Activated CD4-positive, alpha-beta memory T cell treated with anti-CD3 and anti-CD28 coated beads for 36 hours (primary cell): ENCODE measurements at regions not wholly inside any gene's neighbourhood (a gene's known extent, or its start where the extent isn't known, plus 50 kb on each side); places are given as distances from the start of the nearest gene placed in this dataset.
A peak's percentile ranks its signal among the peaks of the same experiment; 100 is the strongest.

Experiments
- CTCF ChIA-PET: fragments of 350-600 bp; sonication (Branson Sonifier 250); formaldehyde crosslinking; loops from one replicate; lab custom pipeline; 2021; ENCODE audit warnings: antibody characterized with exemption, inconsistent platforms; lab: Charles Lee
- POLR2A ChIA-PET: fragments of 350-600 bp; sonication (Branson Sonifier 250); formaldehyde crosslinking; loops from one replicate; lab custom pipeline; 2021; ENCODE audit warnings: antibody characterized with exemption; lab: Charles Lee
- DNase-seq: peaks from one replicate; pipeline ENCODE4 v3.0.0-alpha.2; 2020
- H3K27ac Mint-ChIP-seq: one replicate; pipeline ENCODE4 v1.8.0; 2021; ENCODE audit warnings: mixed read lengths
- H3K27me3 Mint-ChIP-seq: one replicate; pipeline ENCODE4 v1.8.0; 2021; ENCODE audit warnings: mixed read lengths
- H3K36me3 Mint-ChIP-seq: one replicate; pipeline ENCODE4 v1.8.0; 2021; ENCODE audit warnings: mixed read lengths
- H3K4me1 Mint-ChIP-seq: one replicate; pipeline ENCODE4 v1.8.0; 2021; ENCODE audit warnings: low read depth, mixed read lengths
- H3K4me3 Mint-ChIP-seq: one replicate; pipeline ENCODE4 v1.8.0; 2021; ENCODE audit warnings: mild to moderate bottlenecking, mixed read lengths
- H3K9me3 Mint-ChIP-seq: one replicate; pipeline ENCODE4 v1.8.0; 2021; ENCODE audit warnings: mixed read lengths
- intact Hi-C: fragments of 100-400 bp; cut with micrococcal nuclease; formaldehyde crosslinking; loops from one replicate; pipeline ENCODE4 v1.15.1; 2023

DNA sequence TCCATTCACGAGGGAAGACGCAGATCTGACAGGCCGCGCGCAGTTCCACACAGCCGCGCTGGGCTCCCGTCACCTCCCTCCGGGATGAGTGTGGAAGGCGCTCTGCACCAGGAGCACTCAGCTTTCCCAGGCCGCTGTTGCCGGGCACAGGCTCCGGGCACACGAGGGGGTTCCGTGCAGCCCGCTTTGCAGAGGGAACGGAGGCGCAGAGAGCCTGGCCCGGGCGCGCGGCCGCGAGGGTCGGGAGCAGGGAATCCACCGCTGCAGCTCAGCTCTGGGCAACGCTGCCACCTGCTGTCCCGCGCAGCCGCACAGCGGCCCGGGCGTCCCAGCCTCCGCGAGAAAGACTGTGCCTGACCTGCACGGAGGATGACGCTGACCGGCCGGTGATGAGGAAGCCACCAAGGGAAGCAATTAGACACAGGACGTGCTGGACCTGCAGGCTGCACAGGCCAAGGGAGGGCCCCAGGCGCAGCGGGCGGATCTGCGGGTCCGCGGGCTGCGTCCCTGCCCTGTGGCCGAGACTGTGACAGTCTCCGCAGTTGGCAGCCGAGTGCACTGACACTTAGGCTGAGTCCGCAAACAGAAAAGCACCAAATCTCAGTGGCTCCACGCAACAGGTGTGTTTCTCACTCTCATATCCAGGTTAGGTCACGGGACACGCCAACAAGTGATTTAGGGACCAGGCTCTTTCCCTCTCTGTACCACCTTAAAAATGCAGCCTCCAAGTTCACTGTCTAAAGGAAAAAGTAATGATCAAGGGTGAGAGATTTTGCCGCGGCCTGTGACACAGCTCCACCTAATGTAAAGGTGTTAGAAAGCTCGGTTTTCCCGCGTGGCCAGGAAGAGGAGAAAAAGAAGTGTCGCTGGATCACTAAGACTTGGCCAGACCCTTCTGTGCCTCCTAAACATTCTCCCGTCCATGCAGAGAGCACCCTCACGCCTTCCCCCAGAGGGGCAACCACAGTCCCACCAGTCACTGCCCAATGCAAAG, 94.5 kb downstream of the SEC61G start:
- no peak overlapping the region for H3K27ac Mint-ChIP-seq
- H3K4me1 Mint-ChIP-seq: peaks cover 12% of the 10 kb centered on the region
- ChIA-PET POLR2A (no interaction called here), CTCF (no interaction called here)
- H3K27me3 Mint-ChIP-seq: peaks cover 29% of the 10 kb centered on the region
- H3K9me3 Mint-ChIP-seq: no peaks in the 10 kb centered on the region
- H3K36me3 Mint-ChIP-seq: no peaks in the 10 kb centered on the region
- peak; percentile 33 for DNase-seq
- intact Hi-C loops: no loop called here
- no peak overlapping the region for H3K4me3 Mint-ChIP-seq

DNA sequence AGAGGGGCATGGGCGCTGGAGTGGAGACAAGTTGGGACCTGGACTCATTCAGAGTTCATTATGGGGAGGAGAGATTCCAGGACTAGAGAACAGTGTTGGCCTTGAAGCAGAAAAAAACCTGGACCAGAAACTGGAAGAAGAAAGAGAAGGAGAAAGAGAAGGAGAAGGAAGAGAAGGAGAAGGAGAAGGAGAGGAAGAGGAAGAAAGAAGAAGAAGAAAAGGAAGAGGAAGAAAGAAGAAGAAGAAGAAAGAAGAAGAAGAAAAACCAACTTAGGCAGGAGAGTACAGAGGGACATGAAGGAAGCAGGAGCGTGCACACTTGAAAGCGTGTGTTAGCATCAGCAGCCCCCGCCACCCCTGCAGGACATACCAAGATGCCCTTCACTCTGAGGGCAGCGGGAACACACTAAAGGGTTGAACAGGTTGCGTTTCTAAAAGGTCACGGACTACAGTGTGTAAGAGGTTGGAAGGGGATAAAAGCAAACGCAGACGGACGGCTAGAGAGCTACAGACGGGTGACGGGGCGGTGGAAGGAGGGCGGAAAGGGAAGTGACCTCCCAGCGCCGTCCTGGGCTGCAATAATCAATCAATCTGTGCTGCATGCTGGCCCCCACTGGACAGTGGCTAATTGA, 95.3 kb downstream of the SEC61G start:
- CTCF ChIA-PET: no interaction called here
- intact Hi-C loops: no loop called here
- Mint-ChIP-seq H3K27ac (no peak overlapping the region), H3K9me3 (no peaks in the 10 kb centered on the region), H3K27me3 (peaks cover 29% of the 10 kb centered on the region), H3K36me3 (no peaks in the 10 kb centered on the region), H3K4me3 (peak overlapping the region; percentile 13), H3K4me1 (peaks cover 12% of the 10 kb centered on the region)
- POLR2A ChIA-PET: no interaction called here
- no peak for DNase-seq

DNA sequence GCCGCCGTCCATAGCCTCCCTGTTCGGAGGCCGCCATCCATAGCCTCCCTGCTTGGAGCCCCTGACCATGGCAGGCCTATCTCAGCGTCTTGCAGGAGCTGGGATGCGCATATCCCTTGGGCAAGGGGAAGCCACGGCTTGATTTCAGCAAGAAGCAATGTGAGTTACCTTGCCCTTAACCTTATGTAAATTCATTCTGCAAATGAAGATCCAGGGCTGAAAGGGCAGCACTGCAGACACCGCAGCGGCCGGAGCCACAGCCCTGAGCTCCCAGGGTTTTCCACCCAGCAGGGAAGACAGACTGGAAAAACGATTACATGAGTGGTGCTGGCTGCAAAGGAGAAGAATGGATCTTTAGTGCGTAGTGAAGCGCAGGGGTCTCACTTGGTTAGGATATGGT, 95.8 kb downstream of the SEC61G start:
- no peak for DNase-seq
- no peaks in the 10 kb centered on the region for H3K36me3 Mint-ChIP-seq
- intact Hi-C loops: no loop called here
- POLR2A ChIA-PET: no interaction called here
- H3K9me3 Mint-ChIP-seq: no peaks in the 10 kb centered on the region
- H3K27ac Mint-ChIP-seq: no peak overlapping the region
- H3K4me3 Mint-ChIP-seq: no peak overlapping the region
- CTCF ChIA-PET: no interaction called here
- H3K4me1 Mint-ChIP-seq: peaks cover 12% of the 10 kb centered on the region
- H3K27me3 Mint-ChIP-seq: peaks cover 29% of the 10 kb centered on the region

DNA sequence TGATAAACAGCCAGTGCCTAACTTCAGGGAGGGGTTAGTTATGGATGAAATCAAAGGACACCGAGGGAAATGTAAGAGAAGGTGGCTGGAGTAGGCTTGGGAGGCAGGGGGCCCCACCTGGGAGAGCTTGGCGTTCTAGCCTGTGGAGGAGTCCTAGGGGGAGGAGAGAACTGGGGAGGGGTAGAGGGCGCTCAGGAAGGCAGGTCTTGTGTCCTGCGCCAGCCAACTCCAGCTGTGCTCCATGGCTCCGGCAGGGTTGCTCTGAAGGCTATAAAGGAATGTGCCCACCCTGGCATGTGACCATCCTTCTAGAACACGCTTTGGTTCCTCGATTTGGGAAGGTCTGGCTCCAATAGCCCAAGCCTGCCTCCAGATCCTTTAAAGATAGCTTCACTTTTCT, 96.3 kb downstream of the SEC61G start:
- H3K27ac Mint-ChIP-seq: no peak overlapping the region
- CTCF ChIA-PET: no interaction called here

DNA sequence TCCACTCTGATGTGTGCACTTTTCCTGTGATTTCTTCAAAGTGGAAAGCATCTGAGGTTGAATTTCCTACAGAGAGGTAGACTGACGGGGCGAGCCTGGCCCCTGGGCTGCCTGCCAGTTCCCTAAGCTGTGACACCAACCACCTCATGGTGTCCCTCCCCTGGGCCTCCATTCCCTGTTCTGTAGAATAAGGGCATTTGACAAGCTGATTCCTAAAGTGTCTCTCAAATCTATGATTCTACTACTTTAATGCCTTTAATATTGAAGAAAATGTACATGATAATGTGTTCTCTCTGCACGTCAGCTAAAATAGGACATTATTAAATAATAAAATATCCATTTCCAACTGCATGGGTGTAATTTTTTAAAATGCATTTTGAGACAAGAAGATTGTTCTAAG, 105.1 kb downstream of the SEC61G start:
- ChIA-PET CTCF (no interaction called here), POLR2A (no interaction called here)
- Mint-ChIP-seq H3K4me3 (no peak overlapping the region), H3K27me3 (no peaks in the 10 kb centered on the region), H3K27ac (no peak overlapping the region), H3K9me3 (no peaks in the 10 kb centered on the region), H3K4me1 (no peaks in the 10 kb centered on the region), H3K36me3 (no peaks in the 10 kb centered on the region)
- no peak for DNase-seq
- intact Hi-C loops: no loop called here

More for the DNA sequence above, 96.3 kb downstream of the SEC61G start:
- H3K27me3 Mint-ChIP-seq: peaks cover 29% of the 10 kb centered on the region
- no peaks in the 10 kb centered on the region for H3K36me3 Mint-ChIP-seq
- DNase-seq: no peak
- POLR2A ChIA-PET: no interaction called here
- peaks cover 12% of the 10 kb centered on the region for H3K4me1 Mint-ChIP-seq
- intact Hi-C loops: no loop called here
- no peaks in the 10 kb centered on the region for H3K9me3 Mint-ChIP-seq
- no peak overlapping the region for H3K4me3 Mint-ChIP-seq

DNA sequence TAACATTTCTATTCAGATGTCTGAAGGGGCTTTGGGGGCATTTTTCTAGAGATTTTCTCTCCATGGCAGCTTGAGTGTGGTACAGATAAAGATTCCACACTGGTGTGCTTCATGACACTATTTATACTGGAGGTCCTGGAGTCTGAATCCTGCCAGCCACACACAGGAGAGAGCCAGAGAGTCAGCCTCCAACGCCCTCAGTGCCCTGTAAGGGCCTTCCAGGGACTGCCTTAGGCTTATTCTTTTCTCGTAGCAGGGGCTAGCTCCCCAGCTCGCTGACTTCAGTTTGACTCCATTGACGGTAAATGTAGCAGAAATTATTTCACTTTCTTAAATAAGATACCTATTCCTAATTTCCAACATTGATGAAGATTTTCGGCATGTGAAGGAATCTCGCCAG, 100.9 kb downstream of the VSTM2A start:
- Mint-ChIP-seq H3K4me3 (no peak overlapping the region), H3K9me3 (no peaks in the 10 kb centered on the region), H3K36me3 (no peaks in the 10 kb centered on the region), H3K4me1 (no peaks in the 10 kb centered on the region), H3K27ac (no peak overlapping the region), H3K27me3 (no peaks in the 10 kb centered on the region)
- POLR2A ChIA-PET: no interaction called here
- DNase-seq: no peak
- CTCF ChIA-PET: no interaction called here
- intact Hi-C loops: no loop called here

DNA sequence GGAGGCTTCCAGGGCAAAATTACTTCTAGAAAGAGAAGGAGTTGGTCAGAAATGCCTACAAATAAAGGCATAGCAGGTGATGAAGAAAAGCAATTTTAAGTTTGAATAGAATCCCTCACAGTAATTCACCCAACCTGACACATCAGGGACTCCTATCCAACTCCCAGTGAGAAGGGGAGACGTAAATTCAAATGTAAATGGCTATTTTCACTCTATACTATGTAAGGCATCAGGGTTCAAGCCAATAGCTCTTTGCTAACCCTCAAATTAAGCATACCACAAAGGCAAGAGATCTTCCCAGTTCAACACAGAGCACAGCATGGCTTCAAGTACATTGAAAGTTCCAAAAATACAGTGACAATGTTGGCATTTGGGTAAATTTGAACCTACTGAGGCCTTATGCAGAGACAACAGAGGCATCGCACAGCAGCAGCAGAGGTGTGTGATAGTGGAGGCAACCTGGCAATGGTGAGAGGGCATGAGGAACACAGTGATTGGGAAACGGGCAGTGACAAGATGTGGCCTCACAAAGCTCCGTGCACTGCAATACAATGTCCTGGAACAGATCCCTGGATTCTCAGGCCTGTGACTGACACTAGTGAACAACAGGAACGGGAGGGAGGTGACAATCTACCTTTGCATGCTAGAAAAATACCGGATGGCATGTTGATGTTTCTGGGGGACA, 95.7 kb downstream of the VSTM2A start:
- DNase-seq: no peak
- Mint-ChIP-seq H3K4me3 (no peak overlapping the region), H3K27me3 (no peaks in the 10 kb centered on the region), H3K36me3 (no peaks in the 10 kb centered on the region), H3K27ac (no peak overlapping the region), H3K9me3 (no peaks in the 10 kb centered on the region), H3K4me1 (no peaks in the 10 kb centered on the region)
- ChIA-PET CTCF (no interaction called here), POLR2A (no interaction called here)
- intact Hi-C loops: no loop called here

DNA sequence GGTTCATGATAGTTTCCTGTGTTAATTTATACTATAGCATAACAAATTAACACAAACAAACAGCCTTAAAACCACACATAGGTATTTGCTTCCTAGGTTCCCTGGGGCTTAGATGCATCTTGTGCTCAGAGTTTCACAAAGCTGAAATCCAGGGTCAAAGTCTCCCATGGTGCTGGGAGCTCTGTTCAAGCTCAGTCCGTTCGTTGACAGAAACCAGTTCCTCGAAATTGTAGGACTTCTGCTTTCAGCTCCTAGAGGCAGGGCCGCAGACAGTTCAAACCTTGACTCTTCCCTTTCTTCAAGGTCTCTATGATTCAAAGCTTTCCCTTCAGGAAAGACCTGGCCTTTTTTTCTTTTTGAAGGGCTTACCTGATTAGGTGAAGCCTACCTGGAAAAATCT, 90.5 kb downstream of the VSTM2A start:
- POLR2A ChIA-PET: no interaction called here
- peaks cover 16% of the 10 kb centered on the region for H3K9me3 Mint-ChIP-seq

DNA sequence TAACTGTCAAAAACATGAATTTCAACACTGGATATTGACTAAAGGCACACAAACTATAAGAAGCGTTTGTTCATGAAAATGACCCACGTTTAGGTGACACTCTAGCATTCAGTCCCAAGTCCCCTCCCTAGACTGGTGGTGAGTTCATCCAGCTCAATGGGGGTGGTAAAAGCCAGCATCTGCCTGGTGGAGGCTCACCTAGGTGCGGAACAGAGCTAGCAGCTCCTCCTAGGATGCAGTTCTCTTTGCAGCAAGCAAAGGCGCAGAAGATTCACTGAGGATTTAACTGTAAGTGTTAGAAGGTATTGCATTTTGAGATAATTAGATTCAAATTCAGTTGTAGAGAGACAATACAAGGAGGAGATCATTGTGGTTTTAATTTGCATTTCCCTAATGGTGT, 87.6 kb downstream of the VSTM2A start:
- POLR2A ChIA-PET: no interaction called here
- H3K36me3 Mint-ChIP-seq: no peaks in the 10 kb centered on the region
- peaks cover 17% of the 10 kb centered on the region for H3K9me3 Mint-ChIP-seq
- CTCF ChIA-PET: no interaction called here
- no peak overlapping the region for H3K27ac Mint-ChIP-seq
- intact Hi-C loops: no loop called here
- no peaks in the 10 kb centered on the region for H3K4me1 Mint-ChIP-seq
- no peaks in the 10 kb centered on the region for H3K27me3 Mint-ChIP-seq
- no peak overlapping the region for H3K4me3 Mint-ChIP-seq
- no peak for DNase-seq

More for the DNA sequence above, 90.5 kb downstream of the VSTM2A start:
- Mint-ChIP-seq H3K27ac (no peak overlapping the region), H3K27me3 (no peaks in the 10 kb centered on the region), H3K4me3 (no peak overlapping the region), H3K4me1 (no peaks in the 10 kb centered on the region), H3K36me3 (no peaks in the 10 kb centered on the region)
- CTCF ChIA-PET: no interaction called here
- intact Hi-C loops: no loop called here
- no peak for DNase-seq

DNA sequence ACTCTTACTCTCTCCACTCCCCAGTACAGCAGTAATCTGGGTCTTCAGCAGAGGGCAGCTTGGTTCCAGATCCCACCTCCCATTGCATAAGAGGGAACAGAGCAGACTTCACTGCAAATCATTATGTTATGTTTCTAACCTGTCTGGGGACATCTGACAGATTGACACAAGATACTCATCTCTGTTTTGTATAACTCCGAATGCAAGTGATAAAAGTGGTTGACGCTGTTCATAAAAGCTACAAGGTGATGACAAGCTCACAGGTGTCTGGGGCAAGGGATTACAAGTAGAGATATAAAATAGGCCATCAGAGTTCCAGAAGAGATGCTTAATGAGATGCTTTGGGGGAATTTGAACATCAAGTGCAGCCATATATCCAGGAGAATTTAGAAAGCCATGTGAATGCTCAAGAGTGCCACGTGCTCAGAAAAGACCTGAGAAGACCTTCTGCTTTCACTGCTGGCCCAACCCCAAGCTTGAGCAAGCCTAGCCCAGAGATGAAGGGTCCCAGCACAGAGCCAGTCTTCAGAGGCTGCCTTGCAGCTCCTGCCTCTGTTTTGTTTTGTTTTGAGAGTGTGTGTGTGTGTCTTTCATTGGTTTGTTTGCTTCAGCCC, 80.6 kb downstream of the VSTM2A start:
- H3K4me3 Mint-ChIP-seq: no peak overlapping the region
- H3K4me1 Mint-ChIP-seq: no peaks in the 10 kb centered on the region
- peaks cover 2% of the 10 kb centered on the region for H3K9me3 Mint-ChIP-seq
- POLR2A ChIA-PET: no interaction called here
- no peak overlapping the region for H3K27ac Mint-ChIP-seq
- DNase-seq: no peak
- CTCF ChIA-PET: no interaction called here
- no peaks in the 10 kb centered on the region for H3K27me3 Mint-ChIP-seq
- intact Hi-C loops: no loop called here
- H3K36me3 Mint-ChIP-seq: no peaks in the 10 kb centered on the region
